Endothelial cell (in vitro differentiated cells): ENCODE measurements at regions not wholly inside any gene's neighbourhood (a gene's known extent, or its start where the extent isn't known, plus 50 kb on each side); places are given as distances from the start of the nearest gene placed in this dataset.

ENCODE experiments used
- DNase-seq: peaks from one replicate; pipeline ENCODE4 v3.0.0; 2021; ENCODE audit warnings: low spot score
- H3K27ac Mint-ChIP-seq: one replicate; pipeline ENCODE4 v1.8.0; 2021; ENCODE audit warnings: mixed read lengths, inconsistent platforms; ENCODE audit not compliant: unreplicated experiment
- H3K27me3 Mint-ChIP-seq: one replicate; pipeline ENCODE4 v1.8.0; 2021; ENCODE audit warnings: mild to moderate bottlenecking, moderate library complexity, mixed read lengths, inconsistent platforms; ENCODE audit not compliant: unreplicated experiment
- H3K36me3 Mint-ChIP-seq: one replicate; pipeline ENCODE4 v1.8.0; 2021; ENCODE audit warnings: mild to moderate bottlenecking, low read depth, mixed read lengths, inconsistent platforms; ENCODE audit not compliant: unreplicated experiment
- H3K4me1 Mint-ChIP-seq: one replicate; pipeline ENCODE4 v1.8.0; 2021; ENCODE audit warnings: mild to moderate bottlenecking, mixed read lengths, inconsistent platforms; ENCODE audit not compliant: unreplicated experiment
- H3K4me3 Mint-ChIP-seq: one replicate; pipeline ENCODE4 v1.8.0; 2021; ENCODE audit warnings: mild to moderate bottlenecking, mixed read lengths, inconsistent platforms; ENCODE audit not compliant: unreplicated experiment
- H3K9me3 Mint-ChIP-seq: one replicate; pipeline ENCODE4 v1.8.0; 2021; ENCODE audit warnings: mixed read lengths, inconsistent platforms; ENCODE audit not compliant: unreplicated experiment
- CTCF ChIP-seq: fragments of 200-600 bp; sonication (generic); IDR thresholded peaks from one replicate; pipeline ENCODE4 v1.5.0; 2021; ENCODE audit warnings: antibody characterized with exemption; ENCODE audit not compliant: unreplicated experiment

- H3K27ac Mint-ChIP-seq = no peak overlapping the region
Measured at GRCh38 chr2:5119046-5119445, 573.1 kb upstream of the SOX11 start.

GRCh38 chr2:5121121-5121520 lies 571.1 kb upstream of the SOX11 start:
- H3K36me3 Mint-ChIP-seq = no peaks in the 10 kb centered on the region
- TF ChIP-seq CTCF = no peak
- peaks cover 5% of the 10 kb centered on the region for H3K9me3 Mint-ChIP-seq
- H3K27me3 Mint-ChIP-seq = no peaks in the 10 kb centered on the region
- peaks cover 3% of the 10 kb centered on the region for H3K4me1 Mint-ChIP-seq
- no peak overlapping the region for H3K27ac Mint-ChIP-seq
- H3K4me3 Mint-ChIP-seq = no peak overlapping the region
- no peak for DNase-seq

More at GRCh38 chr2:5119046-5119445, 573.1 kb upstream of the SOX11 start:
- no peak for TF ChIP-seq CTCF
- H3K9me3 Mint-ChIP-seq = peaks cover 12% of the 10 kb centered on the region
- no peak for DNase-seq
- H3K4me3 Mint-ChIP-seq = no peak overlapping the region
- H3K4me1 Mint-ChIP-seq = no peaks in the 10 kb centered on the region
- H3K27me3 Mint-ChIP-seq = peaks cover 3% of the 10 kb centered on the region
- H3K36me3 Mint-ChIP-seq = no peaks in the 10 kb centered on the region

DNA sequence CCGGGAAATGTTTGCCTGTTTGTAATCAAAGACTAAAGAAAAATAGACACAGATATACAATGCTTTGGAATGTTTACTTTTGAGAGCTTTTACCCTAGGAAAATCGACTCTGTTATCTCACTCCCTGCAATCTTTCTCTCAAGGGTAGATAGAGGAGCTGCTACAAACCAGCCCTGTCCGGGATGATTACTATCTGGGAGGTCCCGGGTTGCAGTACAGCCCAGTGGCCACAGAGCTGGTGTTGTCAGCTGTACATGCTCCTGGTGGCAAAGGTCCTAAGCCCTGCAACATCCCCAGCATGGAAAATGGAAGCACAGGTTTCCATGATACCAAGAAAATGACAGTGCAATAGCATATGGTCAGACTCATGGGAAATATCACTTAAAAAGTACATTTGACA lies 570.5 kb upstream of the SOX11 start:
- Mint-ChIP-seq H3K36me3 (no peaks in the 10 kb centered on the region), H3K9me3 (peaks cover 5% of the 10 kb centered on the region), H3K4me1 (peaks cover 3% of the 10 kb centered on the region), H3K27me3 (no peaks in the 10 kb centered on the region), H3K27ac (no peak overlapping the region), H3K4me3 (no peak overlapping the region)
- no peak for DNase-seq
- TF ChIP-seq CTCF = no peak

GRCh38 chr2:5123582-5124196 lies 568.5 kb upstream of the SOX11 start:
- Mint-ChIP-seq H3K36me3 (no peaks in the 10 kb centered on the region), H3K27ac (no peak overlapping the region), H3K27me3 (no peaks in the 10 kb centered on the region), H3K9me3 (peaks cover 5% of the 10 kb centered on the region), H3K4me1 (peaks cover 3% of the 10 kb centered on the region), H3K4me3 (no peak overlapping the region)
- DNase-seq = no peak
- TF ChIP-seq CTCF = no peak

- no peak for DNase-seq
- no peak overlapping the region for H3K4me3 Mint-ChIP-seq
- no peaks in the 10 kb centered on the region for H3K36me3 Mint-ChIP-seq
- H3K27ac Mint-ChIP-seq = no peak overlapping the region
- H3K27me3 Mint-ChIP-seq = no peaks in the 10 kb centered on the region
- peaks cover under 1% of the 10 kb centered on the region for H3K9me3 Mint-ChIP-seq
- H3K4me1 Mint-ChIP-seq = peaks cover 3% of the 10 kb centered on the region
- TF ChIP-seq CTCF = no peak
Measured at GRCh38 chr2:5125017-5125730, 567.0 kb upstream of the SOX11 start.
